Thyroid gland (tissue), 4 donors: ENCODE measurements at regions not wholly inside any gene's neighbourhood (a gene's known extent, or its start where the extent isn't known, plus 50 kb on each side); places are given as distances from the start of the nearest gene placed in this dataset.

Experiments used
- POLR2A ChIP-seq, 2 donors: fragments of 450-650 bp; IDR thresholded peaks; one replicate each; pipeline ENCODE4 v1.6.1; 2017; ENCODE audit warnings: antibody characterized with exemption in 2 of 2, mild to moderate bottlenecking in 2 of 2, moderate library complexity in 1 of 2
- TF ChIP-seq, protein P1 (sequence below), 6 experiments: fragments of 200-600 bp in 3 of 6; fragments of 450-650 bp in 3 of 6; sonication (generic) in 3 of 6; IDR thresholded peaks; one replicate each; pipeline ENCODE4 v1.5.1; 2016 to 2019; ENCODE audit warnings: antibody characterized with exemption in 6 of 6, mild to moderate bottlenecking in 2 of 6, inconsistent platforms in 1 of 6, moderate library complexity in 1 of 6

DNA sequence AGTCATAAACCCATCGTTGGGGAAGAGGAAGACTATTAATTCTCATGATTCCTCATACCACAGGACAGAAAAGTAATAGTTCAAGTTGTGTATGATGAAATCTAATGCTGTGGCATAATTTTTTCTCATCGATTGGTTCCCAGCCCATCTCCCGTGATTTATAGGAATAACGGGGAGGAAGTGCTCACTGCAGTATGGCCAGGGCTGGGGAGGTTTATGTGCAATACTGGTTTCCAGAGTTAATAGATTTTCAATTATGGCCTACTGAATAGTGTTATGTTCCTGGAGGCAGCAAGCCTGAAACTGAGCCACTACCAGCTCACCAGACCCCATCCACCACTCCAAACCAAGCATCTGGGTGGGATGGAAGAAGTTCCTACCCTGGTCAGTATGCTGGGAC, 147.1 kb upstream of the NCAM1 start:
- TF ChIP-seq POLR2A (IDR thresholded peaks at IDR 0.05): no peak
- TF ChIP-seq, protein P1, sequence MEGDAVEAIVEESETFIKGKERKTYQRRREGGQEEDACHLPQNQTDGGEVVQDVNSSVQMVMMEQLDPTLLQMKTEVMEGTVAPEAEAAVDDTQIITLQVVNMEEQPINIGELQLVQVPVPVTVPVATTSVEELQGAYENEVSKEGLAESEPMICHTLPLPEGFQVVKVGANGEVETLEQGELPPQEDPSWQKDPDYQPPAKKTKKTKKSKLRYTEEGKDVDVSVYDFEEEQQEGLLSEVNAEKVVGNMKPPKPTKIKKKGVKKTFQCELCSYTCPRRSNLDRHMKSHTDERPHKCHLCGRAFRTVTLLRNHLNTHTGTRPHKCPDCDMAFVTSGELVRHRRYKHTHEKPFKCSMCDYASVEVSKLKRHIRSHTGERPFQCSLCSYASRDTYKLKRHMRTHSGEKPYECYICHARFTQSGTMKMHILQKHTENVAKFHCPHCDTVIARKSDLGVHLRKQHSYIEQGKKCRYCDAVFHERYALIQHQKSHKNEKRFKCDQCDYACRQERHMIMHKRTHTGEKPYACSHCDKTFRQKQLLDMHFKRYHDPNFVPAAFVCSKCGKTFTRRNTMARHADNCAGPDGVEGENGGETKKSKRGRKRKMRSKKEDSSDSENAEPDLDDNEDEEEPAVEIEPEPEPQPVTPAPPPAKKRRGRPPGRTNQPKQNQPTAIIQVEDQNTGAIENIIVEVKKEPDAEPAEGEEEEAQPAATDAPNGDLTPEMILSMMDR (IDR thresholded peaks at IDR 0.05): no peak
